Uterus (tissue), 3 donors: ENCODE measurements at regions not wholly inside any gene's neighbourhood (a gene's known extent, or its start where the extent isn't known, plus 50 kb on each side); places are given as distances from the start of the nearest gene placed in this dataset.

ENCODE experiments used
- DNase-seq, 2 donors: peaks; one replicate each; pipeline ENCODE4 v3.0.0-alpha.2; 2019 to 2020
- H3K27ac ChIP-seq, 2 donors: fragments of 200-600 bp; sonication (generic); 1 replicate in 1 of 2; 2 replicates in 1 of 2; pipeline ENCODE4 v1.5.1; 2016 to 2018
- H3K27me3 ChIP-seq, 2 donors: fragments of 200-600 bp; sonication (generic); one replicate each; pipeline ENCODE4 v1.5.1; 2018 to 2019; ENCODE audit warnings: control low read depth in 1 of 2
- H3K36me3 ChIP-seq, 2 donors: fragments of 200-600 bp; sonication (generic); one replicate each; pipeline ENCODE4 v1.5.1; 2019; ENCODE audit warnings: control low read depth in 1 of 2
- H3K4me1 ChIP-seq, 2 donors: fragments of 200-600 bp; sonication (generic); one replicate each; pipeline ENCODE4 v1.5.1; 2018 to 2019; ENCODE audit warnings: control low read depth in 1 of 2
- H3K4me3 ChIP-seq, 2 donors: fragments of 200-600 bp; sonication (generic); 1 replicate in 1 of 2; 2 replicates in 1 of 2; pipeline ENCODE4 v1.5.1; 2018 to 2019; ENCODE audit warnings: mild to moderate bottlenecking in 1 of 2
- H3K9me3 ChIP-seq, 2 donors: fragments of 200-600 bp; sonication (generic); one replicate each; pipeline ENCODE4 v1.5.1; 2019; ENCODE audit warnings: control low read depth in 1 of 2
- POLR2A ChIP-seq, 2 donors: fragments of 450-650 bp; IDR thresholded peaks; one replicate each; pipeline ENCODE4 v1.6.1; 2016; ENCODE audit warnings: antibody characterized with exemption in 2 of 2, mild to moderate bottlenecking in 1 of 2, moderate library complexity in 1 of 2
- intact Hi-C: fragments of 100-400 bp; cut with DNase I; formaldehyde crosslinking; loops from one replicate; pipeline ENCODE4 v1.15.1; 2023; ENCODE audit warnings: low total_unique reads
- TF ChIP-seq, protein P1 (sequence below), 4 experiments: fragments of 200-600 bp in 2 of 4; fragments of 450-650 bp in 2 of 4; sonication (generic) in 2 of 4; IDR thresholded peaks; one replicate each; pipeline ENCODE4 v1.5.1; 2016 to 2019; ENCODE audit warnings: antibody characterized with exemption in 4 of 4, mild to moderate bottlenecking in 2 of 4, moderate library complexity in 1 of 4
- donor health status: DM: yes; HTN: yes; CAD: no.

GRCh38 chr3:193928354-193929209 lies 207.4 kb upstream of the HES1 start:
- Histone ChIP-seq H3K27ac (no peak overlapping the region), H3K4me3 (no peak overlapping the region), H3K27me3 (no peaks in the 10 kb centered on the region), H3K4me1 (no peaks in the 10 kb centered on the region), H3K9me3 (peaks cover 0 to 3% of the 10 kb centered on the region in 2 donors), H3K36me3 (no peaks in the 10 kb centered on the region)
- intact Hi-C loops, result no loop called here
- no peak for DNase-seq
- TF ChIP-seq, protein P1, sequence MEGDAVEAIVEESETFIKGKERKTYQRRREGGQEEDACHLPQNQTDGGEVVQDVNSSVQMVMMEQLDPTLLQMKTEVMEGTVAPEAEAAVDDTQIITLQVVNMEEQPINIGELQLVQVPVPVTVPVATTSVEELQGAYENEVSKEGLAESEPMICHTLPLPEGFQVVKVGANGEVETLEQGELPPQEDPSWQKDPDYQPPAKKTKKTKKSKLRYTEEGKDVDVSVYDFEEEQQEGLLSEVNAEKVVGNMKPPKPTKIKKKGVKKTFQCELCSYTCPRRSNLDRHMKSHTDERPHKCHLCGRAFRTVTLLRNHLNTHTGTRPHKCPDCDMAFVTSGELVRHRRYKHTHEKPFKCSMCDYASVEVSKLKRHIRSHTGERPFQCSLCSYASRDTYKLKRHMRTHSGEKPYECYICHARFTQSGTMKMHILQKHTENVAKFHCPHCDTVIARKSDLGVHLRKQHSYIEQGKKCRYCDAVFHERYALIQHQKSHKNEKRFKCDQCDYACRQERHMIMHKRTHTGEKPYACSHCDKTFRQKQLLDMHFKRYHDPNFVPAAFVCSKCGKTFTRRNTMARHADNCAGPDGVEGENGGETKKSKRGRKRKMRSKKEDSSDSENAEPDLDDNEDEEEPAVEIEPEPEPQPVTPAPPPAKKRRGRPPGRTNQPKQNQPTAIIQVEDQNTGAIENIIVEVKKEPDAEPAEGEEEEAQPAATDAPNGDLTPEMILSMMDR (IDR thresholded peaks at IDR 0.05), result no peak
- TF ChIP-seq POLR2A (IDR thresholded peaks at IDR 0.05), result no peak

GRCh38 chr3:193929373-193929772 lies 206.6 kb upstream of the HES1 start:
- TF ChIP-seq POLR2A (IDR thresholded peaks at IDR 0.05), result no peak
- TF ChIP-seq, protein P1 (IDR thresholded peaks at IDR 0.05), result no peak
- no peak overlapping the region for H3K27ac ChIP-seq
- intact Hi-C loops, result no loop called here
- H3K36me3 ChIP-seq, result no peaks in the 10 kb centered on the region
- H3K4me3 ChIP-seq, result no peak overlapping the region
- no peak for DNase-seq
- H3K4me1 ChIP-seq, result no peaks in the 10 kb centered on the region
- no peaks in the 10 kb centered on the region for H3K9me3 ChIP-seq
- H3K27me3 ChIP-seq, result no peaks in the 10 kb centered on the region

DNA sequence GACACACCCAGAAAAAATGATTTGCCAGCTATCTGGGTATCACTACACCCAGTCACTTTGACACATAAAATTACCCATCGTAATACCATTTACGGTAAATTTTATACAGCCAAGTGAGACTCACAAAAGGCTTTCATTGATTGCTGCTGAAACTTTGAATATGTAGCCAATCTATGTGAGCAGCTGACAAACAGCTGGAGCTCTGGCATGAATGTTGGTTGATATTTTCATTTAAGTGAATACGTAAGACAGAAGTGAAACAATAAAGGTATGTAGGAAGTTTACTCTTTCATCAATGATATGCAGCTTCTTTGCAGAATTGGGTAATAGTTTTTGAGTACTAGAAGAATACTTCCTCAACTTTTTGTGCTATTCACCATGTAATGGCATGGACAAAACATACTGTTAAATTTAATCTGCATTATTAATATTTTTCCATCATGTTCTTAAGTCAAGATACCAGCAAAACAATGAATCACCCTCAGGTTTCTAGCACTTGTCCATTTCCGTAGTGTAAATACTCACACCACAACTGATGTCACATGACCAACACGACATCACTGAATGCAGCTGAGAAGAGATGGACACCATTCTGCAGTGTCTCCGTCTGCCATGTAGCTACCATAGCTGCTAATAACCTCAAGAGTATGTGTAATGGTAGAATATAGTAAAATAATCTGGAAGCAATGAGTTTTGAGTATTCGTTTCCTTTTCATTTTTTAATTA lies 205.9 kb upstream of the HES1 start:
- Histone ChIP-seq H3K4me3 (no peak overlapping the region), H3K4me1 (no peaks in the 10 kb centered on the region), H3K27me3 (no peaks in the 10 kb centered on the region), H3K27ac (no peak overlapping the region), H3K36me3 (no peaks in the 10 kb centered on the region), H3K9me3 (no peaks in the 10 kb centered on the region)
- intact Hi-C loops, result no loop called here
- no peak for TF ChIP-seq POLR2A (IDR thresholded peaks at IDR 0.05)
- TF ChIP-seq, protein P1 (IDR thresholded peaks at IDR 0.05), result no peak
- DNase-seq, result no peak

- intact Hi-C loops, result no loop called here
- Histone ChIP-seq H3K4me3 (no peak overlapping the region), H3K4me1 (no peaks in the 10 kb centered on the region), H3K9me3 (no peaks in the 10 kb centered on the region), H3K27ac (no peak overlapping the region), H3K27me3 (no peaks in the 10 kb centered on the region), H3K36me3 (no peaks in the 10 kb centered on the region)
- no peak for DNase-seq
- no peak for TF ChIP-seq POLR2A (IDR thresholded peaks at IDR 0.05)
Measured at GRCh38 chr3:193932136-193932535, 203.8 kb upstream of the HES1 start.

DNA sequence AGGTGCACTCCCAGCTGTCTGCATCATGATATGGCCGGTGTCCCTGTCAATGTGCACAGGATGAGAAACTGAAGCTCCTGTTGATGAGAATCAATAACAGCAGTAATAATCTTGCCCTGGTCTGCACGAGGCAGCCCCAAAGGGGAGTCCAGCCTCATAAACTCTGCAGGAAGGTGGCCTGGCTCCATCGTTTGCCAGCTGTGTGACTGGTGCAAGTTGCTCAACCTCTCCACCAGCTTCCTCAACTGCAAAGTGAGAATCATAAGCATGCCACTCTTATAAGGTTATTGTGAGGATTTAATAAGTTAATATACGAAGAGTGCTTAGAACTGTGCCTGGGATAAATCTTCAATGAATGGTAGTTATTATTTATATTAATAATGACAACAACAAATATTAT lies 203.4 kb upstream of the HES1 start:
- intact Hi-C loops, result no loop called here
- no peak for TF ChIP-seq POLR2A (IDR thresholded peaks at IDR 0.05)
- TF ChIP-seq, protein P1 (IDR thresholded peaks at IDR 0.05), result no peak
- no peak for DNase-seq

More for the DNA sequence above, 203.4 kb upstream of the HES1 start:
- Histone ChIP-seq H3K36me3 (no peaks in the 10 kb centered on the region), H3K4me3 (no peak overlapping the region), H3K4me1 (no peaks in the 10 kb centered on the region), H3K27me3 (no peaks in the 10 kb centered on the region), H3K9me3 (no peaks in the 10 kb centered on the region), H3K27ac (no peak overlapping the region)
